Tibial nerve (tissue), 4 donors: ENCODE measurements at regions not wholly inside any gene's neighbourhood (a gene's known extent, or its start where the extent isn't known, plus 50 kb on each side); places are given as distances from the start of the nearest gene placed in this dataset.
"Not testable (repeated sequence)": the region's sequence is repeated elsewhere in the genome, so short reads cannot be mapped to it uniquely, and the experiment has no call there.

ENCODE experiments used
- EP300 ChIP-seq, 2 donors: sonication (generic); formaldehyde crosslinking; IDR thresholded peaks; one replicate each; pipeline ENCODE4 v1.6.1; 2017; ENCODE audit warnings: antibody characterized with exemption in 2 of 2, mild to moderate bottlenecking in 1 of 2
- POLR2A ChIP-seq, 2 donors: fragments of 450-650 bp; IDR thresholded peaks; one replicate each; pipeline ENCODE4 v1.6.1; 2017; ENCODE audit warnings: antibody characterized with exemption in 2 of 2, mild to moderate bottlenecking in 2 of 2, moderate library complexity in 2 of 2
- TF ChIP-seq, protein P1 (sequence below), 5 experiments: fragments of 200-600 bp in 3 of 5; fragments of 450-650 bp in 2 of 5; sonication (generic) in 3 of 5; IDR thresholded peaks; one replicate each; pipeline ENCODE4 v1.5.1; 2016 to 2019; ENCODE audit warnings: antibody characterized with exemption in 5 of 5, mild to moderate bottlenecking in 3 of 5, moderate library complexity in 2 of 5

DNA sequence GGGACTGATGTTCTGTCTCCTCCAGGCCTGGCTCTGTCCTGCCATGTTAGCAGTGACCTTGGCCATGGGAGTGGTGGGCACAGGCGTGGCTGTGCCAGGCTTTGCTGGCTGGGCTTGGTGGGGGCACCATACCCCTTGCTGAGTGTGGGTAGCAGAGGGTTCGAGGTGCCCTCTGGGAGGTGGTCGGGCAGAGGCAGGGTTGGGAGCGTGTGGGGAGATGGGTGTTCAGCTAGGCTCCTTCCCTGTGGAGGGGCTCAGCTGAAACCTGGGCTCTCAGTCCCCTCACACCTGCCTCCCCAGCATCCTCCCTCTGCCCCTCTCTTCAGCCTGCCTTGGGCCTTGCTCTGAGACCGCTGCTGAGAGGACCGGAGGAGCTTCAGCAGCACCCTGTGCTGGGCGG lies 109.6 kb downstream of the TMEM121 start:
- TF ChIP-seq, protein P1, sequence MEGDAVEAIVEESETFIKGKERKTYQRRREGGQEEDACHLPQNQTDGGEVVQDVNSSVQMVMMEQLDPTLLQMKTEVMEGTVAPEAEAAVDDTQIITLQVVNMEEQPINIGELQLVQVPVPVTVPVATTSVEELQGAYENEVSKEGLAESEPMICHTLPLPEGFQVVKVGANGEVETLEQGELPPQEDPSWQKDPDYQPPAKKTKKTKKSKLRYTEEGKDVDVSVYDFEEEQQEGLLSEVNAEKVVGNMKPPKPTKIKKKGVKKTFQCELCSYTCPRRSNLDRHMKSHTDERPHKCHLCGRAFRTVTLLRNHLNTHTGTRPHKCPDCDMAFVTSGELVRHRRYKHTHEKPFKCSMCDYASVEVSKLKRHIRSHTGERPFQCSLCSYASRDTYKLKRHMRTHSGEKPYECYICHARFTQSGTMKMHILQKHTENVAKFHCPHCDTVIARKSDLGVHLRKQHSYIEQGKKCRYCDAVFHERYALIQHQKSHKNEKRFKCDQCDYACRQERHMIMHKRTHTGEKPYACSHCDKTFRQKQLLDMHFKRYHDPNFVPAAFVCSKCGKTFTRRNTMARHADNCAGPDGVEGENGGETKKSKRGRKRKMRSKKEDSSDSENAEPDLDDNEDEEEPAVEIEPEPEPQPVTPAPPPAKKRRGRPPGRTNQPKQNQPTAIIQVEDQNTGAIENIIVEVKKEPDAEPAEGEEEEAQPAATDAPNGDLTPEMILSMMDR (IDR thresholded peaks at IDR 0.05): not testable (repeated sequence)
- TF ChIP-seq POLR2A, EP300 (IDR thresholded peaks at IDR 0.05): not testable (repeated sequence)
